ENCODE measurements at regions not wholly inside any gene's neighbourhood (a gene's known extent, or its start where the extent isn't known, plus 50 kb on each side); places are given as distances from the start of the nearest gene placed in this dataset.

DNA sequence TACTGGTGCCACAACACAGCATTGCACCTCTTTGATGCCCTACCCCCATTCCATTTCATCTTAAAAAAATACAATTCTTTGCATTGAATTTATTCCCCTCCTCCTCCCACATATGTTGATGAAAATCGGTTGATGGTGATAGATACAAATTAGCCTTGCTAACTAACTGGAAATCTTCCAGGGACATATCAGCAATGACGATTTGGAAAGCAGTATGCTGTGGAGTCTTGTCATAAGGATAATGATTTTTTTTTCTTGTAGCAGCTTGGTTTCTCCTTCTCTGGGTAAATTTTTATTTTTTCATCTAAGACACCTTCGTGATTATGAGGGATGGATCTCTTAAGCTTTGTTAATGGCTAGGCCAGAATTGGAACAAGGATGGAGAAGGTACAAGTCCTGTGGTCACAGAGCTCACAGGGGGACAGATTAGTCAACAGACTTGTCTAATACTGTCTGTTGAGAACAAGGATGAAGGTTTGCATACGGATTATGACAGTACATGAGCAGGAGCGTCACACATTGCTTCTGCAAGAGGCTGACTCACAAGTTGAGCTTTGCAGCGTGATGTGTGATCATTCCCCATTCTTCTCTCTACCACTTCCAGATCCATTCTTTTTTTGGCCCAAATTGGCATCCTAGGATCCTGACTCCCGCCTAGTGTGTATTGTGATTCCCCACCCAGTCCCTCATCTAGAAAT, 233.1 kb upstream of the FERMT1 start:
- no peak overlapping the region for H3K4me3 ChIP-seq (replicated peaks in 1 of 2; ENCODE audit: low read depth in 1 of 2, low read length in 2 of 2)
- no peak overlapping the region for H3K4me2 ChIP-seq (ENCODE audit: low read length)
- ATAC-seq, result no peak
- no peaks in the 10 kb centered on the region for H3K9me2 ChIP-seq (ENCODE audit: insufficient read depth)
- RAD21 ChIA-PET (ENCODE audit: low non-redundant PET in 1 of 2, low total read pairs in 2 of 2, uncharacterized antibody in 2 of 2, unreplicated experiment in 2 of 2), result no interaction called here
- no peak overlapping the region for H2AFZ ChIP-seq (ENCODE audit: low read depth, low read length, poor library complexity, severe bottlenecking)
- intact Hi-C loops (cut with micrococcal nuclease), result no loop called here
- no peaks in the 10 kb centered on the region for H4K20me1 ChIP-seq (ENCODE audit: insufficient read depth)
- H3K27me3 ChIP-seq (ENCODE audit: insufficient read depth, low read length), result no peaks in the 10 kb centered on the region
- POLR2A ChIA-PET, result no interaction called here
- H3K36me3 ChIP-seq (ENCODE audit: control insufficient read depth in 1 of 2, insufficient read depth in 2 of 2, low read length in 2 of 2), result no peaks in the 10 kb centered on the region
- CTCF ChIA-PET, result no interaction called here
- no peaks in the 10 kb centered on the region for H3K79me2 ChIP-seq (ENCODE audit: insufficient read depth, low read length)
- TF ChIP-seq, protein P1, sequence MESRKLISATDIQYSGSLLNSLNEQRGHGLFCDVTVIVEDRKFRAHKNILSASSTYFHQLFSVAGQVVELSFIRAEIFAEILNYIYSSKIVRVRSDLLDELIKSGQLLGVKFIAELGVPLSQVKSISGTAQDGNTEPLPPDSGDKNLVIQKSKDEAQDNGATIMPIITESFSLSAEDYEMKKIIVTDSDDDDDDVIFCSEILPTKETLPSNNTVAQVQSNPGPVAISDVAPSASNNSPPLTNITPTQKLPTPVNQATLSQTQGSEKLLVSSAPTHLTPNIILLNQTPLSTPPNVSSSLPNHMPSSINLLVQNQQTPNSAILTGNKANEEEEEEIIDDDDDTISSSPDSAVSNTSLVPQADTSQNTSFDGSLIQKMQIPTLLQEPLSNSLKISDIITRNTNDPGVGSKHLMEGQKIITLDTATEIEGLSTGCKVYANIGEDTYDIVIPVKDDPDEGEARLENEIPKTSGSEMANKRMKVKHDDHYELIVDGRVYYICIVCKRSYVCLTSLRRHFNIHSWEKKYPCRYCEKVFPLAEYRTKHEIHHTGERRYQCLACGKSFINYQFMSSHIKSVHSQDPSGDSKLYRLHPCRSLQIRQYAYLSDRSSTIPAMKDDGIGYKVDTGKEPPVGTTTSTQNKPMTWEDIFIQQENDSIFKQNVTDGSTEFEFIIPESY (IDR thresholded peaks at IDR 0.05; ENCODE audit: extremely low read depth, insufficient replicate concordance, low read length), result no peak
- no peak for TF ChIP-seq FOSL1 (IDR thresholded peaks at IDR 0.05; ENCODE audit: low read depth)
- TF ChIP-seq EZH2phosphoT487 (IDR thresholded peaks at IDR 0.05; ENCODE audit: borderline replicate concordance), result no peak
- no peak for TF ChIP-seq TCF7L2 (IDR thresholded peaks at IDR 0.05; ENCODE audit: borderline replicate concordance, extremely low read depth, insufficient read depth, insufficient read length)
- TF ChIP-seq, protein P2, sequence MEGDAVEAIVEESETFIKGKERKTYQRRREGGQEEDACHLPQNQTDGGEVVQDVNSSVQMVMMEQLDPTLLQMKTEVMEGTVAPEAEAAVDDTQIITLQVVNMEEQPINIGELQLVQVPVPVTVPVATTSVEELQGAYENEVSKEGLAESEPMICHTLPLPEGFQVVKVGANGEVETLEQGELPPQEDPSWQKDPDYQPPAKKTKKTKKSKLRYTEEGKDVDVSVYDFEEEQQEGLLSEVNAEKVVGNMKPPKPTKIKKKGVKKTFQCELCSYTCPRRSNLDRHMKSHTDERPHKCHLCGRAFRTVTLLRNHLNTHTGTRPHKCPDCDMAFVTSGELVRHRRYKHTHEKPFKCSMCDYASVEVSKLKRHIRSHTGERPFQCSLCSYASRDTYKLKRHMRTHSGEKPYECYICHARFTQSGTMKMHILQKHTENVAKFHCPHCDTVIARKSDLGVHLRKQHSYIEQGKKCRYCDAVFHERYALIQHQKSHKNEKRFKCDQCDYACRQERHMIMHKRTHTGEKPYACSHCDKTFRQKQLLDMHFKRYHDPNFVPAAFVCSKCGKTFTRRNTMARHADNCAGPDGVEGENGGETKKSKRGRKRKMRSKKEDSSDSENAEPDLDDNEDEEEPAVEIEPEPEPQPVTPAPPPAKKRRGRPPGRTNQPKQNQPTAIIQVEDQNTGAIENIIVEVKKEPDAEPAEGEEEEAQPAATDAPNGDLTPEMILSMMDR (IDR thresholded peaks at IDR 0.05 in 2 of 3, conservative IDR thresholded peaks at IDR 0.05 in 1 of 3; ENCODE audit: borderline replicate concordance in 1 of 3, insufficient read depth in 1 of 3, low read depth in 2 of 3, low read length in 2 of 3), result no peak
- TF ChIP-seq ELF1 (IDR thresholded peaks at IDR 0.05; ENCODE audit: borderline replicate concordance, low read depth), result no peak
- TF ChIP-seq SRF (IDR thresholded peaks at IDR 0.05; ENCODE audit: low read depth), result no peak
- no peak for TF ChIP-seq SIN3A (IDR thresholded peaks at IDR 0.05; ENCODE audit: low read depth)
- no peak for TF ChIP-seq POLR2AphosphoS5 (IDR thresholded peaks at IDR 0.05; ENCODE audit: low read depth, low read length)
- TF ChIP-seq CBX3 (IDR thresholded peaks at IDR 0.05; ENCODE audit: low read depth), result no peak
- TF ChIP-seq CEBPB (IDR thresholded peaks at IDR 0.05; ENCODE audit: low read depth), result no peak
- no peak for TF ChIP-seq YY1 (IDR thresholded peaks at IDR 0.05; ENCODE audit: extremely low read depth, insufficient replicate concordance, low read depth, low read length)
- no peak for TF ChIP-seq ZFX (IDR thresholded peaks at IDR 0.05)
- no peak for TF ChIP-seq POLR2A (IDR thresholded peaks at IDR 0.05; ENCODE audit: borderline replicate concordance, extremely low read depth, insufficient read depth, insufficient read length)
- no peak for TF ChIP-seq ZNF274 (IDR thresholded peaks at IDR 0.05; ENCODE audit: low read depth, low read length)
- TF ChIP-seq JUND (IDR thresholded peaks at IDR 0.05), result no peak
- TF ChIP-seq, protein P3, sequence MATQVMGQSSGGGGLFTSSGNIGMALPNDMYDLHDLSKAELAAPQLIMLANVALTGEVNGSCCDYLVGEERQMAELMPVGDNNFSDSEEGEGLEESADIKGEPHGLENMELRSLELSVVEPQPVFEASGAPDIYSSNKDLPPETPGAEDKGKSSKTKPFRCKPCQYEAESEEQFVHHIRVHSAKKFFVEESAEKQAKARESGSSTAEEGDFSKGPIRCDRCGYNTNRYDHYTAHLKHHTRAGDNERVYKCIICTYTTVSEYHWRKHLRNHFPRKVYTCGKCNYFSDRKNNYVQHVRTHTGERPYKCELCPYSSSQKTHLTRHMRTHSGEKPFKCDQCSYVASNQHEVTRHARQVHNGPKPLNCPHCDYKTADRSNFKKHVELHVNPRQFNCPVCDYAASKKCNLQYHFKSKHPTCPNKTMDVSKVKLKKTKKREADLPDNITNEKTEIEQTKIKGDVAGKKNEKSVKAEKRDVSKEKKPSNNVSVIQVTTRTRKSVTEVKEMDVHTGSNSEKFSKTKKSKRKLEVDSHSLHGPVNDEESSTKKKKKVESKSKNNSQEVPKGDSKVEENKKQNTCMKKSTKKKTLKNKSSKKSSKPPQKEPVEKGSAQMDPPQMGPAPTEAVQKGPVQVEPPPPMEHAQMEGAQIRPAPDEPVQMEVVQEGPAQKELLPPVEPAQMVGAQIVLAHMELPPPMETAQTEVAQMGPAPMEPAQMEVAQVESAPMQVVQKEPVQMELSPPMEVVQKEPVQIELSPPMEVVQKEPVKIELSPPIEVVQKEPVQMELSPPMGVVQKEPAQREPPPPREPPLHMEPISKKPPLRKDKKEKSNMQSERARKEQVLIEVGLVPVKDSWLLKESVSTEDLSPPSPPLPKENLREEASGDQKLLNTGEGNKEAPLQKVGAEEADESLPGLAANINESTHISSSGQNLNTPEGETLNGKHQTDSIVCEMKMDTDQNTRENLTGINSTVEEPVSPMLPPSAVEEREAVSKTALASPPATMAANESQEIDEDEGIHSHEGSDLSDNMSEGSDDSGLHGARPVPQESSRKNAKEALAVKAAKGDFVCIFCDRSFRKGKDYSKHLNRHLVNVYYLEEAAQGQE (IDR thresholded peaks at IDR 0.05; ENCODE audit: low read depth), result no peak
- TF ChIP-seq, protein P4, sequence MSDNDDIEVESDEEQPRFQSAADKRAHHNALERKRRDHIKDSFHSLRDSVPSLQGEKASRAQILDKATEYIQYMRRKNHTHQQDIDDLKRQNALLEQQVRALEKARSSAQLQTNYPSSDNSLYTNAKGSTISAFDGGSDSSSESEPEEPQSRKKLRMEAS (IDR thresholded peaks at IDR 0.05), result no peak
- no TSS peak for BruUV-seq (replicated peaks)
- no peak overlapping the region for H3K27ac ChIP-seq (ENCODE audit: low read depth, low read length)
- no peaks in the 10 kb centered on the region for H3K4me1 ChIP-seq (ENCODE audit: control insufficient read depth in 1 of 2, insufficient read depth in 2 of 2, low read length in 2 of 2)
- peaks cover 0 to 4% of the 10 kb centered on the region in 2 experiments; a peak in 1 of 4 replicates for H3K9me3 ChIP-seq (ENCODE audit: control insufficient read depth in 1 of 2, insufficient read depth in 1 of 2, low read depth in 1 of 2, low read length in 2 of 2)
- no peak for DNase-seq (ENCODE audit: low read depth, low spot score)
- H3K9ac ChIP-seq (ENCODE audit: low read length), result no peak overlapping the region

Data from HCT116 (cell line).